GM18867 (cell line): ENCODE measurements at regions not wholly inside any gene's neighbourhood (a gene's known extent, or its start where the extent isn't known, plus 50 kb on each side); places are given as distances from the start of the nearest gene placed in this dataset.
"Not testable (repeated sequence)": the region's sequence is repeated elsewhere in the genome, so short reads cannot be mapped to it uniquely, and the experiment has no call there.

Experiments
- ATAC-seq: cut with Tn5 transposase; IDR thresholded peaks from one replicate; pipeline ENCODE4 v1.9.1; 2021; ENCODE audit warnings: mild to moderate bottlenecking, moderate library complexity; ENCODE audit not compliant: unreplicated experiment

DNA sequence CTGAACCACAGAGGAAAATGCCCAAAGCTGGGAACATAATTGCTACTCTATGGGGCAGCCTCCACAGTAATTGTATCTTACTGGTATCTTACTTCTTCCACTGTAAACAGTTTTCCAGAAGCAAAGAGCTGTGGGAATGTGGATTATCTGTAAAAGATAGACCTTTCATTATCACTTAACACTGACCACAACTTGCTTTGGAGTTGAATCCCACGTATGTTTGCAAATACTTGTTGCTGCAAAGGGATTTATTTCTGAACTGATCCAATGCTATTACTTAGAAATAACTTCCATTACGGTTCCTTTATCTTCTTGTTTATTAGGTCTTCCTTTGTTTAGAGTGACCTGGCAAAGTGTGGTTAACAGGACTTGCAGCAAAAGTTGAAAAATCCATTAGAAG is 218.1 kb downstream of the KCTD12 start:
- no peak for ATAC-seq

DNA sequence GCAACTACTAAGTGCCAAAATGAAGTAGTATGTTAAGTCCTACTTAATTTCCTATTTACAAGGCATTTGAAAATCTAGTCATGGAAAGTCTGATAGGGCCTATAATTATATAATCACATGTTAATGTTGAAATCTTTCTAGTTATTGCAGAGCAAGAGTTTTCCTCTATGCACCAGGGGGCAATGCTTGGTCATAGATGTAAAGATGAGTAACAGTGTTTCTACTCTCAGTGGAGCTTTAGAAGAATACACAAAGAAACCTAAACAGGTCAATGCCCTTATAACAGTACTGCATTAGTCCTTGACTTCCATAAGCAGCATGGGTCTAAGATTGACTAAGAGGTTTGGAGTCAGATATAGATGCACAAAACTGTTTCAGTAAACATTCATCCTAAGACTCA is 218.7 kb downstream of the KCTD12 start:
- no peak for ATAC-seq

DNA sequence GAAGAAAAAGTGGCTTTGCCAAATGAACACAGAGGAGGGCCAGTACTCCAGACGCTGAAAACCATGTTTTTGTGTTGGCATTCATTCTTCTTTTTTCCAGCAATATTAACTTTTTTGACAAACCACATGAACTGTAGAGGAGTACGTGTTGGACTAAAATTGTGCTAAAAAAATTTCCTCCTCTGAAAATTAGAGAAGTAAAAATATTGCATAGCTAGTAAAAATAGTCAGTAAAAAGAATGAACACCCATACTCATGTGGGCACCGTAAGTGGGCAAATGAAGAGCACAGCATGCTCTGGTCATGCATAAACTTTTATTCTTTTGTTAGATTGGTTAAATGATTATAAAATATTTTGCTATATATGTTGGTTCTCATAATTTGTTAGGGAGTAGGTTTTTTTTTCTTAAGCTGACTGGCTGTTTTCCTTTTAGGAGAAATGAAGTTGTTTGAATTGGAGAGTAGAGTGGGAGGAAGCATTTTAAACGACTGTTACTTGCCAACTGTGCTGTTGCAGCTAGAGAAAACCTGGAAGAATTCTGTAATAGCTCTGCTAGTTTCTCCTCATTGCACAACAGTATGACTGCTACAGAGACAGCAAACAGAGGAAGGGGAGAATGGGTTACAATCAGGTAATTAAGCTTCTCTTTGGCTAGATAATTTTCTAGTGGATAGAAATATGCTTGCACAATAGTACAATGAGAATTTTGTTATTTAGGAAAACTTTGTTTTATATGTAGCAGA is 222.4 kb downstream of the KCTD12 start:
- ATAC-seq, result no peak

DNA sequence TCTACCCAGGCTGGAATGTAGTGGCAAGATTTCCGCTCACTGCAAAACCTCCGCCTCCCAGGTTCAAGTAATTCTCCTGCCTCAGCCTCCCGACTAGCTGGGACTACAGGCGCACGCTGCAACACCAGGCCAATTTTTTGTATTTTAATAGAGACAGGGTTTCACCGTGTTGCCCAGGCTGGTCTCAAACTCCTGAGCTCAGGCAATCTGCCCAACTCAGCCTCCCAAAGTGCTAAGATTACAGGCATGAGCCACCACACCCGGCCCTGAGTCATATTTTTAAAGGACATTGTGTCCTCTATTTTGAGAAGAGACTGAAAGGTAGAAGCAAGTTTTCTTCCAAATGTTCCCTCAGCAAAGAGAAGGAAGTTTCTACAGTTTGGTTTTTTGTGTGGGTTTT is 227.1 kb downstream of the KCTD12 start:
- ATAC-seq, result not testable (repeated sequence)

DNA sequence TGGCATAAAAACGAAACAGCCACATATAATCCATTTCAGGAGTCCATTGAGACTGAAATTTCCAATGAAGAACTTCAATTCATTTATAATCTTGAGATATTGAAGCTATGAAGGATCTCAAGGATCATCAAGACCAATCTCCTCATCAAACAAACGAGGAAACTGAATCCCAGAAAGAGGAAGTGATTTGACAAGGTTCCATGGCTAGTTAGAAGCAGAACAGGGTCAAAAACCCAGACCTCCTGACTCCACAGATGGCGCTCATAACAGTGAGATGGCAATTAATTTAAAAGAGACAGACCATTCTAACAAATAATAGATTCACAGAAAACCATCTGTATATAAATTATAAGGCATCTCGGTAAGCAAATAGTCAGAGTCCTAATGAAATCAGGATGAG is 229.7 kb downstream of the KCTD12 start:
- ATAC-seq, result no peak

DNA sequence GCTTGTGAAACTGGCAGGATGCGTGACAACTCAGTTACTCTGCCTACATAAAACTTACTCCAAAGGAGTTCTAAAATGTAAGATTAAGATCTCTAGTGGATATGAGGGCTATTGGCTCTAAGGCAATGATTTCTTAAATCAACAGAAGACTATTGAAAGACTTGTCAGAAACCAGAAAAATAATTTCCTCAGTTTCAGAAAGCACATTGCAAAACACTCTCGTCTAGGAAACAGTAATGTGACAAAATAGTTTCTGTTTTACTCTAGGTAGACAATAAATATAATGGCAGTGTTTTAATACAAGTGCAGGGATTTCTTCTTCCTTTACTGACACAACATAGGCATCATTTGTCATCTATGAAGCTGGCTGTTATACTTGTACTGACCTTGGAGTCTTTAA is 230.1 kb downstream of the KCTD12 start:
- no peak for ATAC-seq

DNA sequence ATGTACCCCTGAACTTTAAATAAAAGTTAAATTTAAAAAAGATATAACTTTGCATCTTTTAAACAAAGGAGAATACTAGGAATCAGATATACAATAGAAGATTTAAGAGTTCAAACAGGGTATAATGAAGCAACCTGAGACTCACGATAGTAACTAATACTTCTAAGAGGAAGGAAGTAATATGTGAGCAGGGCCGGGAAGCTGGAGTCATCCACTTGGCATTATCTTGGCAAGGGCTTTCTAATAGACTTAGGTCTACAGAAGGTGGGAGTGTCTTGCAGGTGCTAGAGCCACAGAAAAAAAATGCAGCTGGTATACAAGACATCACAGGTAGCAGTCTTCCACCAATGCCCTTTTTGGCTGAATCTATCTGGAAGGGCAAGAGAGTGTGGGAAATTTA is 231.9 kb downstream of the KCTD12 start:
- no peak for ATAC-seq

DNA sequence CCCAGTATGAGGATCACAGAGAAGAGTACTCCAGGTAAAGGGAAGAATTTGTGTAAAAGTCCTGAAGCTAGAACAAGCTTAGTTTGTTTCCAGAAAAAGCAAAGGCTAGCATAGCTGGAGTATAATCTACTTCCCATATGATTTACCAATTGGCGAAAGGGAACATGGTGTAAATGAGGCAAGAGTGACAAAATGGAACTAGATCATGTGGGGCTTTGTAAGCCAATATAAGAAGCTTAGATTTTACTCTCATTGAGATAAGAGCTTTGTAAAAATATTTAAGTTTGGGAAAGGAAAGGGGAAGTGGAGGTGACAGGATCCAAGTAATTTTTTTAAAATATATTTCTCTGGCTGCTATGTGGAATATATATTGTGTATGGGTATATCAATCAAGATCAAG is 234.9 kb downstream of the KCTD12 start:
- no peak for ATAC-seq

DNA sequence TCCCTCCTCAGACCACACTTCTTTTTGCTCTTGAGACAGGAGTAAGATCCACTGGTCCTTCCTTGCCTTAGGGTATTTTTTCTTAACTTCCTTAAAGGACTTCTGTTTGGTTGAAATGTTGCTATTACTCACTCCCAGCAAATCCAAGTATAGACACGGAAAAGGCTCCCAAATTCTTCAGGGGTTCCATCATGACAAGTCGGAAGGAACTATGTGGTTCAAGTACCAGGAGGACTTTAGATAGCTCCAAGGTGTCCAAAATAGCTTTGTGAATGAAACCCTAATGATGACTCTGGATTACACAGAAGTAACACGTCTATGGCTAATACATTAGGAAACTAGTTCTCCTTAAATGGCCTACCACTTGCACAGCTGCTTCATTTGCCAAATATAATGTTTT is 238.7 kb downstream of the KCTD12 start:
- ATAC-seq, result no peak

DNA sequence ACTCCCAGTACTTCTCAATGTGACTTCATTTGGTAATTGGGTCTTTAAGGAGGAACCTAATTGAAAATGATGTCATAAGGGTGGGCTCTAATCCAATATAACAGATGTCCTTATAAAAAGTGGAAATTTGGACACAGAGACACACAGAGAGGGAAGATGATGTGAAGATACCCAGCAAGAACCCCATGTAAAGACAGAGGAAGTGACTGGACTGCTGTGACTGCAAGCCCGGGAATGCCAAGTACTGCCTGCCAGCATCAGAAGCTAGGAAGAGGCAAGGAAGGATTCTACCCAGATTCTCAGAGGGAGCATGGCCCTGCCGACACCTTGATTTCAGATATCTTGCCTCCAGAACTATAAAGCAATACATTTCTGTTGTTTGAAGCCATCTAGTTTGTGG is 239.3 kb downstream of the KCTD12 start:
- ATAC-seq, result no peak

DNA sequence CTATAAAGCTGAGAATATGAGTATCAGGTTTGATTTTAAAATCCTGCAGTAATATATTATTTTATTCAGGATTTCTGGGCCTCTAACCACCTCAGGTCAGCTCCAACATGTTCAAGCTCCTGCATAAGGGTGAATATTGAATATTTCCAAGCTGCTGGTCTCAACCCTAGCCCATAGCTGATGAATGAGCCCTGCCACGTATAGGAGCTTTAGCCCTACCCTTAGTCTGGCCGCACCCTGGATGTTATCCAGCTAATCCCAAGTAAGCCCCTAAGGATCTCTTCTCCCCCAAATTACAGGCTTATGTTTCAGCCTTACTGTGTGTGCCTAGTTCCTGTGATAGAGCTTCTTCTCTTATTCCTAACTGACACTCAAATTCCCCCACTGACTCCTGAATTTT is 240.6 kb downstream of the KCTD12 start:
- no peak for ATAC-seq

DNA sequence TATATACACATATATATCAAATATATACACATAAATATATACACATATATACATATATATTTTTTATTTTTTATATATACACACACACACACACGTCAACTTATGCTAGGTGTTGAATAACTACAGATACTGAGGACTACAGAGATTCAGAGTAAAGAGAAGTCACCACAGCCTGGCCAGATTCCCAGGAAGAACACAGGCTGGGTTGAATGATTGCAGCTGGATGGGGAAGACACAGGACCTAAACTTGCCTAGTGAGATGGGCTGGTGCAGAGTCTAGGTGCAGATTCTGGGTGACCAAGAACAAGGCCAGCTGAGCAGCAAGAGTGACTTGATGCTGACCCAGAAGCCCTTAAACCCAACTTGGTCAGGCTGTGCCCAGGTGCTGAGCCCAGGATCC is 241.3 kb downstream of the KCTD12 start:
- ATAC-seq, result no peak

DNA sequence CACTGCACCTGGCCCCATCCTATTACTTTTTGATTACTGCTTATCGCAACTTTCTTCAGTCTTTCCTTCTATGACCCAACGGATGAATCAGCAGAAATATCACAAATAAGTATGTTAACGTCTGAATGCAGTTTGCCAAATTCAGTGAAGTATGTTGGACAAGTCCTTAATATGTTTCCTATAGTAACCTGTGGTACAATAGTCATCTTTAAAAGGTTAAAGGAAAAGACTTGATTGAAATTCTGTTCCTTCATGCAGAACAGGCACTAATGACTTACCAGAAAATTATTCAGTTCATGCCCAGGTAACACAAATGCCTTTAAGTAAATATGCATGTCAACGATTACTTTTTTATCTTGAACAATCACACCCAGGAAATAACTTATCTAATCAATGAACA is 242.6 kb downstream of the KCTD12 start:
- ATAC-seq, result no peak

DNA sequence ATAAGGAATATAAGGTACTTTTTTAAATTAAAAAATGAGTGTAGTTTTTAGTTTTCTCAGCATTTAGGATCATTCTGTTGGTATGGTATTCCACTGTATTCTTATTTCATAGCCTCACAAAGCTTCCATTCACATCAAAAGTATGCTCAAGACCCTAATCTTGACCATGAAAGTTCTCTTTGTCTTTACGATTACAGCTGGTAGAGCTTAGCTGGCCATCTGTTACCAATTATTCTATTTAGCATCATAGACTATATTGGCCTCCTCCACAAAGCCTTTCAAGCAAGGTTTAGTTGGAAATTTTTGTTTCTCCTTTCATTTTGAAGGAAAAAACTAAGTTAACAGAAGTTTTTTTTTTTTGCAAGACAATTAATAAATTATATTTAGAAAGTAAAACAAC is 245.1 kb downstream of the KCTD12 start:
- ATAC-seq, result no peak

DNA sequence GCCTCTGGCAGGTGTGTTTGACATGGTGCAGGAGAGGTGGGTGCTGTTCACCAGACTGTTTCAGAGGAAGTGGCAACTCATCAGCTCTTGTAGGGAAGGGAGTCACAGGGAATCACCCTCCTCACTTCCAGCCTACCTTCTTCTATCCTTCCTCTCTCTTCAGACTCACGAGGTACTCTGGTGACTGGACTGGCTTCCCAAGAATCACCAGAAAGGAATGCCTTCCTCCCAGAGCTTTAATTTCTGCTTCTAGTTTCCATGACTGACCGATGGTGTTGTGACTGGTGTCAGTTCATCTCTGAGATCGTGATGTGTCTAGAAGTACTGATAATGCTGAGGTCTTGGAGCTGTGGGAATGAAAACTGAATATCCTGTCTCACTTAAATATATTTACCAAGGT is 247.3 kb downstream of the KCTD12 start:
- no peak for ATAC-seq

DNA sequence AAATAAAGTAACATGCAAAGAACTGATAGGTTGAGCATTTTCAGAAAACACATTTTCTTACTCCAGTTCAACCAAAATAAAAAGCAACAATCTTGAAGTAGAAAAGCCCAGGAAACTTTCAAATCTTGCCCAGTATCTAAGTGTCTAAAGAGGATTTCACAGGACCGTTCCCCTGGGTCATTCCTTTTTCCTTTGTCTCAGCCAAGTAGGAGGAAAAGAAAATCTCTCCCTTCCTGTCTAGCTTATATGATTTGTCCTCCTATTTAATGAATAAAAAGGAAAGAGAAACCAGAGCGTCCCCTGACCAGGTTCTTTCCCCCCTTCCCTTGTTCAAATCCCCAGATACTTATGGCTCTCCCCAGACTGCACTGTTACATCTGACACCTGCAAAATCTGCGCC is 248.0 kb downstream of the KCTD12 start:
- no peak for ATAC-seq

DNA sequence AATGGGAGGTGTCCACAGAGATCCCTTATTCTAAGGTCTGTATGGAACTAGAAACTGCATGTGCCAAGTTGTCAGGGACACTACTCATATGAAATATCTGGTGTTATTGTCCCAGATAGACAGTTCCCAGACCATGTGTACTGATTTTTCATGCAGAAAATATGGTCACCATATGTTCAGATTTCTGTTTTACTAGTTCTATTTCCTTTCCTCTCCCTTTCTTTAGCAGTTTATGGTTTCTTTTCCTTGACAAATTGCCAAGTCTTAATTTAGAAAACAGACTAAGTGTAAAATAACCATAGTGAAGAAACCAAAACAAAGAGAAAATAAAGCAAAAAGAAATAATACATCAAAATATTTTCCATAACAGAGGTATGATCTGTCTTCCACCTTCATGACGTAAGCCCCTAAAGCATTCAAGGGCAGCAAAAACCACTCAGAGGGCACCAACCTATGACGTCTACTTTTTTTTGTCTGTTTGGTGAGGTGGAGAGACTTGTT is 248.5 kb downstream of the KCTD12 start:
- ATAC-seq, result no peak

DNA sequence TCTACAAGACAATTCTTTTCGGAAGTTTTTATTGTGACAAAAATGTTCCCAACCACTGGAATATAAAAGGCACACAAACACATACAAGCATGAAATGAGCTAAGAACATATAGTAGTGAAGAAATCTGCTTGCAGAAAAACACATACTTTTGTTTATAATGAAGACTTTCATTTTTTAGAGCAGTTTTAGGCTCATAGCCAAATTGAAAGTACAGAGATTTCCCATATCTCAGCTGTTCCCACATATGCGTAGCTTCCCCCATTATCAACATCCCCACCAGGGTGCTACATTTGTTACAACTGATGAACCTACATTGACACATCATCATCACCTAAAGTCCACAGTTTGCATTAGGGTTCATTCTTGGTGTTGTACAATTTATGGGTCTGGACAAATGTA is 249.4 kb downstream of the KCTD12 start:
- ATAC-seq, result no peak

DNA sequence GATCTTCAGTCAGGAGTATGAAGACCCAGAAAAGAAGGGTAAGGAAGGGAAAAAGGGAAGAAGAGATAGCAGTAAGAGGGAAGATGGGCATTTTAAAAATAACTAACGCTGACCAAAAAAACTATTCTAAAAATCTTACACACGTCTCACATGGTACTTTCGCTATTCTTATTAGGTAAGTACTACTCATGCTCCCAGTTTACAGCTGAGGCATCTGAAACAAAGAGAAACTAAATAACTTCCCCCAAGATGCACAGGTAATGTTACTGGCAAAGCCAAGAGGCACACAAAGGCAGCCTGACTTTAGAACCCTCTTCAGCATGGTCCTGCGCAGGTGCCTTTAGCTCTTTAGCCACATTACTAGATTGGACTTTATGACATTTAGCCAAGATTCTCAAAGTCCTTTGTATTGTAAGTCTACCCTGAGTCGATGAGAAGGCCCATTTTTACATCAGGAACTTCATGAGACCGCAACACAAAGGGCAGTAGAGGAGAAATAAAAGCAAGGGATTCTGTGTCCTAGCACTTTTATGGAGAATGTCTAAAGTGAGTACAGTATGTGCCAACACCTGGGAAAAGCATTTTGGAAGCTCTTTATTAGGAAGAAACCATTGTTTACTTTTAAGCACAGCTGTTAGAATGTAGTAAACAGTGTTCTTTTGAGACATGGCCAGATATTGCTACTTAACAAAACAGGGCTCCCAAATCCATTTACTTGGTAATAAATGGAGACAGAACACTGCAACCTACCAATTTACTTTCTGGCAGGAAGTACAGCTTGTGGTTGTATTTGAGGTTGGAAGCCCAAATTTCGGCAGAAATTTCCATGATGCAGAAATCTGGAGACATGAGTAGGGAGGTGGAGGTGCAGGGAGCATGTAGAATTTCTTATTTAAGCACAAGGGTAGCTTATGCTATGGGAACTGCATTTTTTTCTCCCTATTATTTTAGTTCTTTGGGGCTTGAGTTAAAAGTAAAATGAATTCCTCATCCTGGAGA is 250.7 kb downstream of the KCTD12 start:
- ATAC-seq, result peak; percentile 64

DNA sequence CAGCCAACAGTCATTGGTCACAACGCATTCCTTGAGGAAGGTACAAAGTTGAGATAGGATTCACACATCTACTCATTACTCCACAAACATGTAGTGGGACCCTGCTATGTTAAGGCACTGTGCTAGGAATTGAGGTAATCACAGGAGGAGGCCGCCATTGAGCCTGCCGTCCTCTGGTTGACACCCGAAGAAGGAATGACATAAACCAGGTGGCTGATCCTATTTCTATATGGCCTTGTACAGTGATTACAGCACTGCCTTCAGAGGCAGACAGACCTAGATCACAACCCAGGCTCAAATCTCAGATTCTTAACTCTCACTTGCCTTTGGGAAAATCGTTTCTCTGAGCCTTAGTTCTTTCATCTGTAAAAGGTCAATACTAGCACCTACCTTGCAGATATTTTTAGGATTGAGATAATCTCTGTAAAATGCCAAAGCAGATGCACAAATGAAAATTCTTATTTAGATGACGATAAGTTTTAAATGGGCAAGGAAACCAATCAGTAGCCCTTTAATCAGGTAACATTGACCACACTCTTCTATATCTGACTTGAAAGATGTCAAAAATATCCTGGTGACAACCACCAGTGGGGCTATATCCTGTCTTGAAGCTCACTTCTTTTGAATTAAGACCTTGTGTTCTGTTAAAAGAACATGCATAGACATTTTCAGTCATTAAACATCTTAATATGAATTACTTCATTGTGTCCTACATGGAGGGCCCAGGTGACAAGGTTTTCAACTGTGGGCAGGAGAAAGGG is 251.6 kb downstream of the KCTD12 start:
- ATAC-seq, result peak; percentile 55

DNA sequence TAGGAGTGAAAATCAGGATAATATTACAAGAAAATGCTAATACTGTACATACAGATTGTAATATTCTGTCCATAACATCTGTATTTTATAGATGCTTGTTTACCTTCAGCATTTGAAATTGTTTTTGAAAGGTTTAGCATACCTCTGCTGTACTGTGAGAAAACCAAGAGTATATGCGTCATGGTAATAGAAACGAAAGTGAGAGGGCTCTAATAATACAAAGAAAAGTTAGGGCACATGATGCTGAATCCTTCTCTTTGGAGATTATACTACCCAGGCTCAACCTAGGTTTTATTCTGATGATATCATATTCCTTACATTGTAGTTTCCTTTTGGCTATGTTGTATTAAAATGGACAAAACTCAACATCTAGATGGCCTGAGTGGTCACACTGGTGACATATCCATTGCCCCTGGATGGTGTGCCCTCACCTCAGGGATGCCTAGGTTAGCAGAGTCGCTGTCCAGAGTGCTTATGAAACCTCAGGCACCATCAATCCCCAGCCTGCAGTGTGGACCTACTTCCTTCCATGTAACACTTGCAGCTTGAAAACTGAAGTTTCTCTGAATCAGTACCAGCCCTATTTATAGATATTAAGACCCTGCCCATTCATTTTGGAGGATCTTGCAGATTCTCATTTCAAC is 253.7 kb downstream of the KCTD12 start:
- peak; percentile 40 for ATAC-seq
